ENCODE measurements at regions not wholly inside any gene's neighbourhood (a gene's known extent, or its start where the extent isn't known, plus 50 kb on each side); places are given as distances from the start of the nearest gene placed in this dataset.

- CTCF ChIA-PET (ENCODE audit: partially characterized antibody), result no interaction called here
- no peak for DNase-seq
Observed at GRCh38 chr10:124346831-124347230, 71.9 kb downstream of the OAT start.

GRCh38 chr10:124345521-124345920, 73.2 kb downstream of the OAT start:
- ChIA-PET POLR2A (ENCODE audit: partially characterized antibody) (no interaction called here), CTCF (ENCODE audit: partially characterized antibody) (no interaction called here)
- Histone ChIP-seq H3K9me3 (ENCODE audit: control insufficient read depth in 1 of 2, low read length in 2 of 2) (no peaks in the 10 kb centered on the region), H3K27me3 (ENCODE audit: insufficient read depth, low read length) (no peaks in the 10 kb centered on the region), H3K36me3 (ENCODE audit: insufficient read depth, low read length) (no peaks in the 10 kb centered on the region), H3K4me1 (ENCODE audit: insufficient read depth, low read length) (no peaks in the 10 kb centered on the region), H3K27ac (ENCODE audit: low read depth, low read length) (no peak overlapping the region), H3K4me3 (ENCODE audit: low read length in 2 of 2) (no peak overlapping the region)
- peaks cover 0 to 4% (median 1%) of the 10 kb centered on the region in 4 donors for H3K4me1 Mint-ChIP-seq
- peaks cover 0 to 3% of the 10 kb centered on the region in 2 donors for H3K27me3 Mint-ChIP-seq
- DNase-seq, result no peak
- H3K9me3 Mint-ChIP-seq, result peaks cover 0 to 3% (median 0%) of the 10 kb centered on the region in 8 donors
- intact Hi-C loops (cut with micrococcal nuclease), result no loop called here
- H3K36me3 Mint-ChIP-seq, result no peaks in the 10 kb centered on the region
- H3K27ac Mint-ChIP-seq, result no peak overlapping the region
- no peak overlapping the region for H3K4me3 Mint-ChIP-seq

More at GRCh38 chr10:124346831-124347230, 71.9 kb downstream of the OAT start:
- no peak overlapping the region for H3K27ac ChIP-seq (ENCODE audit: low read depth, low read length)
- H3K36me3 ChIP-seq (ENCODE audit: insufficient read depth, low read length), result no peaks in the 10 kb centered on the region
- H3K36me3 Mint-ChIP-seq, result no peaks in the 10 kb centered on the region
- no peak overlapping the region for H3K4me3 Mint-ChIP-seq
- peaks cover 0 to 2% (median 0%) of the 10 kb centered on the region in 4 donors for H3K4me1 Mint-ChIP-seq
- POLR2A ChIA-PET (ENCODE audit: partially characterized antibody), result no interaction called here
- H3K27me3 Mint-ChIP-seq, result peaks cover 0 to 3% of the 10 kb centered on the region in 2 donors
- no peak overlapping the region for H3K27ac Mint-ChIP-seq
- H3K4me3 ChIP-seq (ENCODE audit: low read length in 2 of 2), result no peak overlapping the region
- peaks cover 0 to 3% (median 0%) of the 10 kb centered on the region in 8 donors for H3K9me3 Mint-ChIP-seq
- H3K4me1 ChIP-seq (ENCODE audit: insufficient read depth, low read length), result no peaks in the 10 kb centered on the region
- intact Hi-C loops (cut with micrococcal nuclease), result no loop called here
- no peaks in the 10 kb centered on the region for H3K9me3 ChIP-seq (ENCODE audit: control insufficient read depth in 1 of 2, low read length in 2 of 2)
- no peaks in the 10 kb centered on the region for H3K27me3 ChIP-seq (ENCODE audit: insufficient read depth, low read length)

DNA sequence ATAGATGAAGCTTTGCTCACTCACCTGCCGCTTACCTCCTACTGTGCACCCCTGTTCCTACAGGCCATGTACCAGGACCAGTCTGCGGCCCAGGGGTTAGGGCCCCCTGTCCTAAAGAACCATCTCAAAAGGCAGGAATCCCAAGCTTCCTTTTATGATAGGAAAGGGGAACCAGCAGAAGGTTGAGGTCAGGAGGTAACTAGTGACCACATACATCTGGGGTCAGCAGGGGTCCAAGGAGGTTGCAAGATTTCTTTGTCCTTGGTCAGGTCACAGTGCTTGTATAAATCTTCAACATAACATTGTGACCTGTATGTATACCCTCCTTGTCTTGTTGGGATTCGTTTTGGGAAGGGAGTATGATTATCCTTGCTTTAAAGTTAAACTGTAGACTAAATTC, 73.8 kb downstream of the OAT start:
- CTCF ChIA-PET (ENCODE audit: partially characterized antibody), result no interaction called here

GRCh38 chr10:124344266-124344590, 74.5 kb downstream of the OAT start:
- H3K4me1 Mint-ChIP-seq, result peaks cover 0 to 4% (median 1%) of the 10 kb centered on the region in 4 donors
- H3K4me3 Mint-ChIP-seq, result no peak overlapping the region
- H3K9me3 Mint-ChIP-seq, result peaks cover 0 to 3% (median 0%) of the 10 kb centered on the region in 8 donors
- Histone ChIP-seq H3K4me1 (ENCODE audit: insufficient read depth, low read length) (no peaks in the 10 kb centered on the region), H3K27ac (ENCODE audit: low read depth, low read length) (no peak overlapping the region), H3K4me3 (ENCODE audit: low read length in 2 of 2) (no peak overlapping the region), H3K9me3 (ENCODE audit: control insufficient read depth in 1 of 2, low read length in 2 of 2) (no peaks in the 10 kb centered on the region), H3K27me3 (ENCODE audit: insufficient read depth, low read length) (no peaks in the 10 kb centered on the region), H3K36me3 (ENCODE audit: insufficient read depth, low read length) (no peaks in the 10 kb centered on the region)
- no peak for DNase-seq
- intact Hi-C loops (cut with micrococcal nuclease), result no loop called here
- ChIA-PET POLR2A (ENCODE audit: partially characterized antibody) (no interaction called here), CTCF (ENCODE audit: partially characterized antibody) (interaction anchor here (1.0 kb wide), 1 partner anchor 349 kb away, joined by 3 read pairs; no protein-coding TSS in a partner anchor)
- no peak overlapping the region for H3K27ac Mint-ChIP-seq
- H3K27me3 Mint-ChIP-seq, result peaks cover 0 to 3% of the 10 kb centered on the region in 2 donors
- no peaks in the 10 kb centered on the region for H3K36me3 Mint-ChIP-seq

More for the DNA sequence above, 73.8 kb downstream of the OAT start:
- no peak overlapping the region for H3K27ac ChIP-seq (ENCODE audit: low read depth, low read length)
- no peaks in the 10 kb centered on the region for H3K36me3 Mint-ChIP-seq
- no peaks in the 10 kb centered on the region for H3K27me3 ChIP-seq (ENCODE audit: insufficient read depth, low read length)
- H3K27ac Mint-ChIP-seq, result no peak overlapping the region
- H3K4me1 Mint-ChIP-seq, result peaks cover 0 to 4% (median 1%) of the 10 kb centered on the region in 4 donors
- intact Hi-C loops (cut with micrococcal nuclease), result no loop called here
- no peak for DNase-seq
- H3K4me3 ChIP-seq (ENCODE audit: low read length in 2 of 2), result no peak overlapping the region
- POLR2A ChIA-PET (ENCODE audit: partially characterized antibody), result no interaction called here
- peaks cover 0 to 3% of the 10 kb centered on the region in 2 donors for H3K27me3 Mint-ChIP-seq
- H3K9me3 Mint-ChIP-seq, result peaks cover 0 to 3% (median 0%) of the 10 kb centered on the region in 8 donors
- H3K4me3 Mint-ChIP-seq, result no peak overlapping the region
- H3K4me1 ChIP-seq (ENCODE audit: insufficient read depth, low read length), result no peaks in the 10 kb centered on the region
- no peaks in the 10 kb centered on the region for H3K36me3 ChIP-seq (ENCODE audit: insufficient read depth, low read length)
- H3K9me3 ChIP-seq (ENCODE audit: control insufficient read depth in 1 of 2, low read length in 2 of 2), result no peaks in the 10 kb centered on the region

- Histone ChIP-seq H3K9me3 (ENCODE audit: control insufficient read depth in 1 of 2, low read length in 2 of 2) (no peaks in the 10 kb centered on the region), H3K36me3 (ENCODE audit: insufficient read depth, low read length) (no peaks in the 10 kb centered on the region), H3K27ac (ENCODE audit: low read depth, low read length) (no peak overlapping the region), H3K4me1 (ENCODE audit: insufficient read depth, low read length) (no peaks in the 10 kb centered on the region), H3K4me3 (ENCODE audit: low read length in 2 of 2) (no peak overlapping the region), H3K27me3 (ENCODE audit: insufficient read depth, low read length) (no peaks in the 10 kb centered on the region)
- POLR2A ChIA-PET (ENCODE audit: partially characterized antibody), result no interaction called here
- CTCF ChIA-PET (ENCODE audit: partially characterized antibody), result interaction anchor here (1.0 kb wide), 1 partner anchor 349 kb away, joined by 3 read pairs; no protein-coding TSS in a partner anchor
- no peaks in the 10 kb centered on the region for H3K36me3 Mint-ChIP-seq
- peaks cover 0 to 4% (median 1%) of the 10 kb centered on the region in 4 donors for H3K4me1 Mint-ChIP-seq
- peaks cover 0 to 3% (median 0%) of the 10 kb centered on the region in 8 donors for H3K9me3 Mint-ChIP-seq
- H3K4me3 Mint-ChIP-seq, result no peak overlapping the region
- no peak for DNase-seq
- no peak overlapping the region for H3K27ac Mint-ChIP-seq
- H3K27me3 Mint-ChIP-seq, result peaks cover 0 to 3% of the 10 kb centered on the region in 2 donors
- intact Hi-C loops (cut with micrococcal nuclease), result no loop called here
Observed at GRCh38 chr10:124343351-124344265, 75.1 kb downstream of the OAT start.

- Mint-ChIP-seq H3K4me3 (no peak overlapping the region), H3K4me1 (peaks cover 0 to 4% (median 1%) of the 10 kb centered on the region in 4 donors), H3K9me3 (peaks cover 0 to 2% (median 0%) of the 10 kb centered on the region in 8 donors), H3K36me3 (no peaks in the 10 kb centered on the region), H3K27ac (peak overlapping the region in 1 of 7 donors; percentile 65), H3K27me3 (peaks cover 0 to 3% of the 10 kb centered on the region in 2 donors)
- ChIA-PET CTCF (ENCODE audit: partially characterized antibody) (no interaction called here), POLR2A (ENCODE audit: partially characterized antibody) (no interaction called here)
- no peak for DNase-seq
- Histone ChIP-seq H3K36me3 (ENCODE audit: insufficient read depth, low read length) (no peaks in the 10 kb centered on the region), H3K27me3 (ENCODE audit: insufficient read depth, low read length) (no peaks in the 10 kb centered on the region), H3K4me1 (ENCODE audit: insufficient read depth, low read length) (no peaks in the 10 kb centered on the region), H3K27ac (ENCODE audit: low read depth, low read length) (no peak overlapping the region), H3K9me3 (ENCODE audit: control insufficient read depth in 1 of 2, low read length in 2 of 2) (no peaks in the 10 kb centered on the region), H3K4me3 (ENCODE audit: low read length in 2 of 2) (no peak overlapping the region)
- intact Hi-C loops (cut with micrococcal nuclease), result no loop called here
Observed at GRCh38 chr10:124342821-124343170, 75.9 kb downstream of the OAT start.

DNA sequence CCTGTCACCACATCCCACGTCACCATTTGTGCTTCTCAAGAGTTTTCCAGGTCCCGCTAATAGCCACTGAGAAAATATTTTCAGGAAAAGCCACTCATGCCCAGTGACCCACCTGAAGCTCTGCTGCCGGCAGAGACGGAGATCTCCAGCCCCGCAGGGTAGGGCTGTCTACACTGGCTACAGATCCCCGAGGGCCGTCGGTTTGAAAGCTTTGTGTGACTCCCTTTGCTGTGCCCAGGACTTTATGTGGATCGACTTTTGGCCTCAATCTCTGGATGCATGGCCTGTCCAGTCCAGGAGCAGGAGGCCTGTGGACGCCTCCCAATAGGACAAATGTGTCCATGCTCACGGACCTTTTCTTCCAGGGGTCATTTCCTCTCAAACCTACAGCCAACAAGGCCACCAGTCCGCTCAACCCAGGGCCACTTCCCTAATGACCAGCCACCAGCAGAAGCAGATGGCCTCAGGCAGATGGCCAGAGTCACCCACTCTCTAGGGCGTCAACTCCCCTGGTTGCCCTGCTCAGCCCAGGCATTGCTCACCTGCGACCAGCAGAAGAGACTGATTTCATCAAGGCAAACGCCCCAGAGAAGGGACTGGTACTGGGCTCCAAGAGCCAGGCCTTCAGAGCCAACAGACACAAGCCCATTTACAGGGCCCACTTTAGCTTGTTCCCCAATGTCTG, 76.4 kb downstream of the OAT start:
- H3K27me3 Mint-ChIP-seq, result peaks cover 0 to 3% of the 10 kb centered on the region in 2 donors
- H3K4me3 Mint-ChIP-seq, result no peak overlapping the region
- intact Hi-C loops (cut with micrococcal nuclease), result no loop called here
- Histone ChIP-seq H3K27me3 (ENCODE audit: insufficient read depth, low read length) (no peaks in the 10 kb centered on the region), H3K9me3 (ENCODE audit: control insufficient read depth in 1 of 2, low read length in 2 of 2) (no peaks in the 10 kb centered on the region), H3K36me3 (ENCODE audit: insufficient read depth, low read length) (no peaks in the 10 kb centered on the region), H3K4me3 (ENCODE audit: low read length in 2 of 2) (no peak overlapping the region), H3K4me1 (ENCODE audit: insufficient read depth, low read length) (no peaks in the 10 kb centered on the region), H3K27ac (ENCODE audit: low read depth, low read length) (no peak overlapping the region)
- H3K9me3 Mint-ChIP-seq, result peaks cover 0 to 2% (median 0%) of the 10 kb centered on the region in 8 donors
- ChIA-PET CTCF (ENCODE audit: partially characterized antibody) (no interaction called here), POLR2A (ENCODE audit: partially characterized antibody) (no interaction called here)
- no peak overlapping the region for H3K27ac Mint-ChIP-seq
- no peaks in the 10 kb centered on the region for H3K36me3 Mint-ChIP-seq
- no peak for DNase-seq
- peaks cover 0 to 4% (median 1%) of the 10 kb centered on the region in 4 donors for H3K4me1 Mint-ChIP-seq
